ENCODE measurements at regions not wholly inside any gene's neighbourhood (a gene's known extent, or its start where the extent isn't known, plus 50 kb on each side); places are given as distances from the start of the nearest gene placed in this dataset.

DNA sequence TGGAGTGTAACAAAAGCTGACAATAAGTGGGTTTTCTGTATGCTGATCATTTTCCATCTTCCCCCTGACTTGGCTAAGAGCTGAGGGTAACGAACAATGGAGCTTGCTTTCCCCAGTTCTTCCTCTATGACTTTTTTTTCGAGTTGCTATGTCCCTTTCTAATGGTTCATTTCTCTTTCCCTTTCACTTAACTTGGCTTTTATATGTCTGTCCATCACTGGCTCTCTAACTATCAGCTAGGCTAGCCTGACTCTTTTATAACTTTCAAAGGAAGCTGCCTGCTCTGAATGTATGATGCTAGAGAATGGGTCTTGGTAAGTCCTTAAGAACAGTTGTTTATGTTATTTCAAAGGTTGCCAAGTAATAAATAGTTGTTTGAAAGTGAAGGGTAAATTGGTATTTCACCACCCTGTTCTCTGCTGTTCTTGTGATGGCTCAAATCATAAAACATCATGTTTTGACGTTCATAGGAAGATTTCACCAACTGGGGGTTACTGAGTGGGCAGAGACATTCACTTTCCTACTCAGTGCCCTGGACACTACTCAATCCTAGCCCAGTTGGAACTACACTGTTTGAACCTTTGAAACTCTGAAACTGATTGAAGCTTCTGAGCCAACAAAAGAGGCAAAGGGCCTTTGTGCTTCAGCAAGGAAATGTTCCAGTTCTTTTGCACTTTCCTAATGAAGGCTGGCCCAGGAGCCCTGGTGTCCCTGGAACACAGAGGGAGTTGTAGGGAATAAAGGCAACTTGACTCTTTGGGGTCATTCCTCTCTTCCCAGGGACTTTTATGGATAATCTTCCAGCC lies 85.4 kb upstream of the PHYHIPL start:
- no peaks in the 10 kb centered on the region for H3K9me2 ChIP-seq (ENCODE audit: insufficient read depth, low read length)
- H3K36me3 ChIP-seq (ENCODE audit: insufficient read depth, low read length): no peaks in the 10 kb centered on the region
- TF ChIP-seq EP300 (conservative IDR thresholded peaks at IDR 0.05; ENCODE audit: poor library complexity, severe bottlenecking) (no peak), REST (IDR thresholded peaks at IDR 0.05; ENCODE audit: borderline replicate concordance) (no peak), POLR2AphosphoS5 (IDR thresholded peaks at IDR 0.05) (no peak), RAD21 (conservative IDR thresholded peaks at IDR 0.05) (no peak), TAF1 (IDR thresholded peaks at IDR 0.05; ENCODE audit: low read depth) (no peak)
- H3K27ac ChIP-seq (ENCODE audit: low read length): no peak overlapping the region
- H4K20me1 ChIP-seq (ENCODE audit: insufficient read depth): no peaks in the 10 kb centered on the region
- H3K4me3 ChIP-seq (ENCODE audit: low read length): no peak overlapping the region
- H3K27me3 ChIP-seq (ENCODE audit: insufficient read depth, low read depth, low read length): no peaks in the 10 kb centered on the region
- H3K9me3 ChIP-seq (ENCODE audit: low read length): no peaks in the 10 kb centered on the region
- no peaks in the 10 kb centered on the region for H3K79me2 ChIP-seq (replicated peaks; ENCODE audit: insufficient read depth, low read length)
- H3K4me2 ChIP-seq (ENCODE audit: low read length): no peak overlapping the region
- H3K9ac ChIP-seq (ENCODE audit: low read length): no peak overlapping the region
- no peaks in the 10 kb centered on the region for H3F3A ChIP-seq (ENCODE audit: insufficient read depth, low read length, poor library complexity, severe bottlenecking)
- H2AFZ ChIP-seq (ENCODE audit: low read depth, low read length): no peak overlapping the region

GRCh38 chr10:59093461-59093860 lies 83.0 kb upstream of the PHYHIPL start:
- TF ChIP-seq RAD21 (conservative IDR thresholded peaks at IDR 0.05): no peak
- no peak for TF ChIP-seq EZH2 (IDR thresholded peaks at IDR 0.05; ENCODE audit: borderline replicate concordance, insufficient read depth, low read length, poor library complexity, severe bottlenecking)
- no peak for TF ChIP-seq TAF1 (IDR thresholded peaks at IDR 0.05; ENCODE audit: low read depth)
- TF ChIP-seq POLR2AphosphoS5 (IDR thresholded peaks at IDR 0.05): no peak
- no peak overlapping the region for H3K27ac ChIP-seq (ENCODE audit: low read length)
- H2AFZ ChIP-seq (ENCODE audit: low read depth, low read length): no peak overlapping the region
- no peak overlapping the region for H3K4me2 ChIP-seq (ENCODE audit: low read length)
- H3K4me3 ChIP-seq (ENCODE audit: low read length): no peak overlapping the region
- no peaks in the 10 kb centered on the region for H3K9me2 ChIP-seq (ENCODE audit: insufficient read depth, low read length)
- no peaks in the 10 kb centered on the region for H4K20me1 ChIP-seq (ENCODE audit: insufficient read depth)
- no peaks in the 10 kb centered on the region for H3F3A ChIP-seq (ENCODE audit: insufficient read depth, low read length, poor library complexity, severe bottlenecking)
- H3K79me2 ChIP-seq (replicated peaks; ENCODE audit: insufficient read depth, low read length): no peaks in the 10 kb centered on the region
- H3K9ac ChIP-seq (ENCODE audit: low read length): no peak overlapping the region
- H3K27me3 ChIP-seq (ENCODE audit: insufficient read depth, low read depth, low read length): no peaks in the 10 kb centered on the region
- no peaks in the 10 kb centered on the region for H3K36me3 ChIP-seq (ENCODE audit: insufficient read depth, low read length)
- H3K9me3 ChIP-seq (ENCODE audit: low read length): no peaks in the 10 kb centered on the region

GRCh38 chr10:59096631-59097030 lies 79.8 kb upstream of the PHYHIPL start:
- Histone ChIP-seq H3K9ac (ENCODE audit: low read length) (no peak overlapping the region), H3K9me3 (ENCODE audit: low read length) (no peaks in the 10 kb centered on the region), H3F3A (ENCODE audit: insufficient read depth, low read length, poor library complexity, severe bottlenecking) (no peaks in the 10 kb centered on the region), H4K20me1 (ENCODE audit: insufficient read depth) (no peaks in the 10 kb centered on the region), H3K4me3 (ENCODE audit: low read length) (no peak overlapping the region), H3K27ac (ENCODE audit: low read length) (no peak overlapping the region), H2AFZ (ENCODE audit: low read depth, low read length) (no peak overlapping the region), H3K79me2 (replicated peaks; ENCODE audit: insufficient read depth, low read length) (no peaks in the 10 kb centered on the region), H3K36me3 (ENCODE audit: insufficient read depth, low read length) (no peaks in the 10 kb centered on the region), H3K4me2 (ENCODE audit: low read length) (no peak overlapping the region), H3K9me2 (ENCODE audit: insufficient read depth, low read length) (no peaks in the 10 kb centered on the region), H3K27me3 (ENCODE audit: insufficient read depth, low read depth, low read length) (no peaks in the 10 kb centered on the region)
- no peak for TF ChIP-seq POLR2AphosphoS5 (IDR thresholded peaks at IDR 0.05)
- no peak for TF ChIP-seq EP300 (conservative IDR thresholded peaks at IDR 0.05; ENCODE audit: poor library complexity, severe bottlenecking)
- TF ChIP-seq EZH2 (IDR thresholded peaks at IDR 0.05; ENCODE audit: borderline replicate concordance, insufficient read depth, low read length, poor library complexity, severe bottlenecking): no peak
- TF ChIP-seq MXI1 (conservative IDR thresholded peaks at IDR 0.05; ENCODE audit: poor library complexity, severe bottlenecking): no peak
- no peak for TF ChIP-seq TAF1 (IDR thresholded peaks at IDR 0.05; ENCODE audit: low read depth)
